Esophagus squamous epithelium (tissue), 5 donors: ENCODE measurements at regions not wholly inside any gene's neighbourhood (a gene's known extent, or its start where the extent isn't known, plus 50 kb on each side); places are given as distances from the start of the nearest gene placed in this dataset.

Source experiments
- DNase-seq: peaks from one replicate; lab custom pipeline; 2025; lab: John Stamatoyannopoulos, UW
- H3K27ac ChIP-seq, 4 donors: fragments of 200-600 bp; sonication (generic); one replicate each; pipeline ENCODE4 v1.5.1; 2016 to 2019; ENCODE audit warnings: mild to moderate bottlenecking in 1 of 4
- H3K27me3 ChIP-seq, 4 donors: fragments of 200-600 bp; sonication (generic); 1 replicate in 3 of 4; 2 replicates in 1 of 4; pipeline versions ENCODE4 v1.5.1 to v1.6.0; 2017 to 2021; ENCODE audit warnings: antibody characterized with exemption in 1 of 4
- H3K36me3 ChIP-seq, 3 donors: fragments of 200-600 bp; sonication (generic); one replicate each; pipeline ENCODE4 v1.5.1; 2016 to 2019
- H3K4me1 ChIP-seq, 3 donors: fragments of 200-600 bp; sonication (generic); one replicate each; pipeline ENCODE4 v1.5.1; 2017 to 2019
- H3K4me3 ChIP-seq, 4 donors: fragments of 200-600 bp; sonication (generic); 1 replicate in 3 of 4; 2 replicates in 1 of 4; pipeline ENCODE4 v1.5.1; 2016 to 2019; ENCODE audit warnings: mild to moderate bottlenecking in 2 of 4, moderate library complexity in 1 of 4
- H3K9me3 ChIP-seq, 3 donors: fragments of 200-600 bp; sonication (generic); one replicate each; pipeline ENCODE4 v1.5.1; 2016 to 2019
- POLR2A ChIP-seq, 4 donors: fragments of 450-650 bp; IDR thresholded peaks; one replicate each; pipeline ENCODE4 v1.6.1; 2017; ENCODE audit warnings: antibody characterized with exemption in 4 of 4, mild to moderate bottlenecking in 4 of 4, moderate library complexity in 3 of 4
- WGBS, 2 donors: methylation state at CpG; one replicate each; pipeline ENCODE4 v1.1.5; 2018; 5-methylcytosine and 5-hydroxymethylcytosine counted together
- intact Hi-C: fragments of 100-400 bp; cut with DNase I; formaldehyde crosslinking; loops from one replicate; pipeline ENCODE4 v1.15.0; 2022
- TF ChIP-seq, protein P1 (sequence below), 6 experiments: fragments of 450-650 bp in 4 of 6; fragments of 200-600 bp in 2 of 6; sonication (generic) in 2 of 6; IDR thresholded peaks; one replicate each; pipeline ENCODE4 v1.5.1; 2016 to 2019; ENCODE audit warnings: antibody characterized with exemption in 6 of 6, mild to moderate bottlenecking in 4 of 6, moderate library complexity in 4 of 6
- donor health status: DM: yes; HTN: yes; CAD: no.

DNA sequence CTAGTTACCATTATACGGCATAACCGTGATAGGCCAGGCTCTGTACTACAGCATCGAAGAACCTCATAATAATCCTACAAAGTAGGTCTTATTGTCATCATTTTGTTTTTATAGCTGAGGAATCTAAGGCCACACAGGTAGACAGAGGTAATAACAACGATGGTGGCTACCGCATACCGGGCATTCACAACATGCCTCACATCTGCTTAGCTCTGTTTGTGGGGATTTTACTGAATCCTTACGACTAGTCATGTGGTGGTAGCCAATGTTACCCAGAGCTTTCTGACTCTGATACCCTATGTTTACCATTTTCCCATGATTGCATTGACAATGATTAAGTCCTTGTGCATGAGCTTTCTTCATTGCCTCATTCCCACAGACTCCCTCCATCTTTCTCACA is 269.4 kb downstream of the TCF7L2 start:
- TF ChIP-seq POLR2A (IDR thresholded peaks at IDR 0.05), result no peak
- TF ChIP-seq, protein P1, sequence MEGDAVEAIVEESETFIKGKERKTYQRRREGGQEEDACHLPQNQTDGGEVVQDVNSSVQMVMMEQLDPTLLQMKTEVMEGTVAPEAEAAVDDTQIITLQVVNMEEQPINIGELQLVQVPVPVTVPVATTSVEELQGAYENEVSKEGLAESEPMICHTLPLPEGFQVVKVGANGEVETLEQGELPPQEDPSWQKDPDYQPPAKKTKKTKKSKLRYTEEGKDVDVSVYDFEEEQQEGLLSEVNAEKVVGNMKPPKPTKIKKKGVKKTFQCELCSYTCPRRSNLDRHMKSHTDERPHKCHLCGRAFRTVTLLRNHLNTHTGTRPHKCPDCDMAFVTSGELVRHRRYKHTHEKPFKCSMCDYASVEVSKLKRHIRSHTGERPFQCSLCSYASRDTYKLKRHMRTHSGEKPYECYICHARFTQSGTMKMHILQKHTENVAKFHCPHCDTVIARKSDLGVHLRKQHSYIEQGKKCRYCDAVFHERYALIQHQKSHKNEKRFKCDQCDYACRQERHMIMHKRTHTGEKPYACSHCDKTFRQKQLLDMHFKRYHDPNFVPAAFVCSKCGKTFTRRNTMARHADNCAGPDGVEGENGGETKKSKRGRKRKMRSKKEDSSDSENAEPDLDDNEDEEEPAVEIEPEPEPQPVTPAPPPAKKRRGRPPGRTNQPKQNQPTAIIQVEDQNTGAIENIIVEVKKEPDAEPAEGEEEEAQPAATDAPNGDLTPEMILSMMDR (IDR thresholded peaks at IDR 0.05), result no peak
- Histone ChIP-seq H3K27me3 (peaks cover 0 to 16% (median 0%) of the 10 kb centered on the region in 4 donors), H3K4me1 (no peaks in the 10 kb centered on the region), H3K36me3 (no peaks in the 10 kb centered on the region), H3K9me3 (no peaks in the 10 kb centered on the region), H3K4me3 (no peak overlapping the region), H3K27ac (no peak overlapping the region)
- intact Hi-C loops, result no loop called here
- DNase-seq, result no peak
- 89 to 91% methylated on average over 7 of the region's 7 CpGs for WGBS, 2 donors

DNA sequence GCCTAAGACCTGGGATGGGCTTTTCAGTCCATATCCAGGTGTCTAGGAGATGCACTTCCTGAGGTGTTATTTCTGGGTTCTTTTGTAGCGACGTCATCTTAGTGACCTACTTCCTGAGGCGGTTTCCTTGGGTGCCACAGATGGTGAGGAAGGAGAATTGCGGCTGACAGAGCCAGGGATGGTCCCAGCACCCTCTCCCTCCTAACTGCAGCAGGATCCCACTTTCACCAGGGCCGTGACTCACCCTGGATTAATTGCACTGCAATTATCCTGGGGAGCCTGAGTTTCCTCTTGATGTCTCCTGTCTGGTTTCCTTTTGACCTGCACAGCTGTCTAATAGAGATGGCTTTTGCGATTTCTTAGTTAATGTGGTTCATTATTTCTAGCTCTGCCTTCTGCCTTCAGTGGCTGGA is 271.7 kb downstream of the TCF7L2 start:
- no peak for DNase-seq
- intact Hi-C loops, result no loop called here
- 53 to 61% methylated on average over 6 of the region's 6 CpGs for WGBS, 2 donors
- Histone ChIP-seq H3K9me3 (no peaks in the 10 kb centered on the region), H3K36me3 (no peaks in the 10 kb centered on the region), H3K4me1 (no peaks in the 10 kb centered on the region), H3K4me3 (no peak overlapping the region), H3K27ac (no peak overlapping the region), H3K27me3 (peaks cover 0 to 16% (median 0%) of the 10 kb centered on the region in 4 donors)
- TF ChIP-seq, protein P1 (IDR thresholded peaks at IDR 0.05), result no peak
- TF ChIP-seq POLR2A (IDR thresholded peaks at IDR 0.05), result no peak

DNA sequence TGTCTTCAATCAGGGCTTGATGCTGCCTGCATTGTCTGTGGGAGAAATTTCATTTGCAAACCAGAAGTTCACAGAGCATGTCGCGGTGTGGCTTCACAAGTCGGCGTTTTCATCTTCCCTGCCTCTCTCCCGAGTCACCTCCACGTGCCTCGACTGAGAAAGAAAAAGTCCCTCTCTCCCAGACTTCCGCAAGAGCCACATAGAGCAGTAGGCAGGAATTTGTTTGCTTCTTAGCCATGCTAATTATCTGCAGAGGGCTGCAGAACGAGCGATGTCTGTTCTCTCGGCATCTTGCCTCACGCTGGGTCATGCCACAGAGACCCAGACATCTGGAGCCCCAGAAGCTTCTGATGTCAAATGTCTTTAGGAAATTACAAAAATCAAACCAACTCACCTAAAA is 272.2 kb downstream of the TCF7L2 start:
- H3K27ac ChIP-seq, result no peak overlapping the region
- TF ChIP-seq POLR2A (IDR thresholded peaks at IDR 0.05), result no peak
- TF ChIP-seq, protein P1 (IDR thresholded peaks at IDR 0.05), result no peak
- no peak for DNase-seq
- H3K4me3 ChIP-seq, result no peak overlapping the region
- intact Hi-C loops, result no loop called here
- 73 to 86% methylated on average over 6 to 9 of the region's 12 CpGs for WGBS, 2 donors
- no peaks in the 10 kb centered on the region for H3K36me3 ChIP-seq
- no peaks in the 10 kb centered on the region for H3K9me3 ChIP-seq
- no peaks in the 10 kb centered on the region for H3K4me1 ChIP-seq
- peaks cover 0 to 21% (median 0%) of the 10 kb centered on the region in 4 donors for H3K27me3 ChIP-seq

DNA sequence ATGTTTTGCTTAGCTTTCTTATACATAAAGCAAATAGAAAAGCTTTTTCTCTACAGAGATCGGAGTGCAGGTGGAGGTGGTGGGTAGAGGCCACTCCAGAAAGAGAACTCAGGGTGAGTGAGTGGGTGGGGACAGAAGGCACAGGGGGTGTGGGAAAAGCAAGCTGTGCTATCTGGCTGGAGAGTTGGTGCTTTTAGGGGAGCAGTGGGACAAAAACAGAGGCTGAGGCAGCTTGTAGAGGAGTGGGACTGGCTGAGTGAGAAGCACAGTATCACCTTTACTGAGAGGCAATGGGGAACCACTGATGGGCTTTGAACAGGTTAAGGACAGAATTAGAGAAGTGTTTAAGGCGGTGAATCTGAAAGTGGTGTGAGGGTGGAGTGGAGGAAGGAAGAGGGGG is 275.3 kb downstream of the TCF7L2 start:
- Histone ChIP-seq H3K27me3 (peaks cover 0 to 23% (median 0%) of the 10 kb centered on the region in 4 donors), H3K4me3 (no peak overlapping the region), H3K27ac (no peak overlapping the region), H3K4me1 (no peaks in the 10 kb centered on the region), H3K36me3 (no peaks in the 10 kb centered on the region), H3K9me3 (no peaks in the 10 kb centered on the region)
- 59 to 81% methylated on average over 2 of the region's 2 CpGs for WGBS, 2 donors
- no peak for DNase-seq
- intact Hi-C loops, result no loop called here
- TF ChIP-seq, protein P1 (IDR thresholded peaks at IDR 0.05), result no peak
- no peak for TF ChIP-seq POLR2A (IDR thresholded peaks at IDR 0.05)

DNA sequence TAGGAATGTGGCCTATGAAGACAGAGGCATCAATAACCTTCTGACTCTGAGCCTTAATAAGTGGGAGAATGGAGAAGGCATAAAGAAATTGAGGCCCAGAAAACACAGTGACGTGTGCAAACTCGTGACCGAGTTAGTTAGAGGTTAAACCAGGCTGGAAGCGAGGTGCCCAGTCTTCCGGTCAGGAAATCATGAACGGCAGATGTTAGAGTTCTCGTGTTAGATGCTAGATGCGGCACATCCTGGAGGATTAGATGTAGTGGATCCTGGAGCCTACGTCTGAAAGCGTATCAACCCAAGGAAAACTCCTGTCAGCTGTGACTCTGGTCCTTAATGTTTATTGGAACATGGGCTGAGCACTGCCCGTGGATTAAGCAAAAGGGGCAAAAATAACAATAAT is 275.9 kb downstream of the TCF7L2 start:
- H3K4me1 ChIP-seq, result no peaks in the 10 kb centered on the region
- no peaks in the 10 kb centered on the region for H3K9me3 ChIP-seq
- no peak for DNase-seq
- no peak for TF ChIP-seq POLR2A (IDR thresholded peaks at IDR 0.05)
- TF ChIP-seq, protein P1 (IDR thresholded peaks at IDR 0.05), result no peak
- H3K36me3 ChIP-seq, result no peaks in the 10 kb centered on the region
- H3K4me3 ChIP-seq, result no peak overlapping the region
- peaks cover 0 to 23% (median 0%) of the 10 kb centered on the region in 4 donors for H3K27me3 ChIP-seq
- intact Hi-C loops, result no loop called here
- no peak overlapping the region for H3K27ac ChIP-seq
- 90% methylated on average over 11 of the region's 11 CpGs for WGBS, 2 donors
